Natural killer cell treated with Interleukin-12 subunit alpha and Interleukin-12 subunit beta and Interleukin-15 and Interleukin-18, amount 100 ng/mL, for 72 hours (primary cell): ENCODE measurements at regions not wholly inside any gene's neighbourhood (a gene's known extent, or its start where the extent isn't known, plus 50 kb on each side); places are given as distances from the start of the nearest gene placed in this dataset.

Experiments used
- ATAC-seq, 2 donors: fragments of 150-1000 bp; cut with Tn5 transposase in 1 of 2; sonication (Bioruptor Pico), chemical (Tn5 transposase) in 1 of 2; 2 replicates each; pipeline ENCODE4 v1.10.0; 2021
- DNase-seq: peaks from one replicate; pipeline ENCODE4 v3.0.0; 2022; ENCODE audit warnings: low spot score
- H3K27ac Mint-ChIP-seq, 2 donors: 1 replicate in 1 of 2; 2 replicates in 1 of 2; pipeline ENCODE4 v1.8.0; 2022; ENCODE audit warnings: mixed read lengths in 2 of 2, mild to moderate bottlenecking in 1 of 2, moderate library complexity in 1 of 2
- H3K27me3 Mint-ChIP-seq, 2 donors: 1 replicate in 1 of 2; 2 replicates in 1 of 2; pipeline ENCODE4 v1.8.0; 2022; ENCODE audit warnings: mixed read lengths in 2 of 2
- H3K36me3 Mint-ChIP-seq: one replicate; pipeline ENCODE4 v1.8.0; 2022; ENCODE audit warnings: mixed read lengths
- H3K4me1 Mint-ChIP-seq, 2 donors: 1 replicate in 1 of 2; 2 replicates in 1 of 2; pipeline ENCODE4 v1.8.0; 2022; ENCODE audit warnings: low read depth in 2 of 2, mixed read lengths in 2 of 2, mild to moderate bottlenecking in 1 of 2
- H3K4me3 Mint-ChIP-seq: one replicate; pipeline ENCODE4 v1.8.0; 2022; ENCODE audit warnings: mixed read lengths
- H3K9me3 Mint-ChIP-seq: 2 replicates; pipeline ENCODE4 v1.8.0; 2022; ENCODE audit warnings: mixed read lengths

DNA sequence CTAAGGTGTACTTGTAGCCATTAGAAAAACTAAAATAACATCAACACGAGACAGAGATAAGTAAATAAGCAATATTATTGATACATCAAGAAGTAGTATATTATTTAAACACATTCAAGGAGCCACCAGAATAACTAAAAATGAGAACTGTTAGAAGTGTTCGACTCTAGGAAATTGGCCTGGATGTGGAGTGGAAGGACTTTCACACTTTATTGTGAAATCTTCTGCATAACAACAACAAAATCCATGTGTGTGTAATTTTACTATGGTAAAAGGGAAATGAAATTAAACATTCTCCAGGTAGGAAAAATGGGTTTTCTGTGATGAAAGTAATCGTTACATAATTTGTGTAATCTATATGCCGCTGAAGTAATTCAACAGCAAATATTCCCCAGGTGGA is 96.3 kb upstream of the RNF152 start:
- DNase-seq (no peak), ATAC-seq (no peak)
- H3K36me3 Mint-ChIP-seq, result no peaks in the 10 kb centered on the region
- H3K27ac Mint-ChIP-seq, result no peak overlapping the region
- H3K9me3 Mint-ChIP-seq, result no peaks in the 10 kb centered on the region
- H3K4me1 Mint-ChIP-seq, result peaks cover 6 to 7% of the 10 kb centered on the region in 2 donors
- H3K4me3 Mint-ChIP-seq, result no peak overlapping the region
- H3K27me3 Mint-ChIP-seq, result peaks cover 6 to 10% of the 10 kb centered on the region in 2 donors

DNA sequence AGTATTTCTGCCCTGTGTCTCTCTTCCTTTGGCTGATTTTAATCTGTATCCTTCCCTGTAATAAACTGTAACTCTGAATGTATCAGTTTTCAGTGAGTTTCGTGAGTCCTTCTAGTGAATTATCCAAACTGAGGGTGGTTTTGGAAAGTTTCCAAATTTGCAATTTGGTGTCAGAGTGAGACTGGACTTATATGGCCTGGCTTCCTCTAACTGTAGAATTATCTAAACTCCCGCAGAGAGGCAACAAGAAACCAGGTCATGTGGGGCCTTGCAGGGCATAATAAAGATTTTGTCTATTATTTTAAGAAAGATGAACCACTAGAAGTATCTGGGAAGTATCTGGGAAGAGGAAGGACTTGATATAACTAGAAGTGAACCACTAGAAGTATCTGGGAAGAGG is 95.3 kb upstream of the RNF152 start:
- Mint-ChIP-seq H3K4me1 (peaks cover 5 to 9% of the 10 kb centered on the region in 2 donors), H3K27ac (no peak overlapping the region), H3K9me3 (no peaks in the 10 kb centered on the region), H3K36me3 (no peaks in the 10 kb centered on the region), H3K27me3 (peaks cover 4 to 10% of the 10 kb centered on the region in 2 donors), H3K4me3 (no peak overlapping the region)
- no peak for DNase-seq
- no peak for ATAC-seq

DNA sequence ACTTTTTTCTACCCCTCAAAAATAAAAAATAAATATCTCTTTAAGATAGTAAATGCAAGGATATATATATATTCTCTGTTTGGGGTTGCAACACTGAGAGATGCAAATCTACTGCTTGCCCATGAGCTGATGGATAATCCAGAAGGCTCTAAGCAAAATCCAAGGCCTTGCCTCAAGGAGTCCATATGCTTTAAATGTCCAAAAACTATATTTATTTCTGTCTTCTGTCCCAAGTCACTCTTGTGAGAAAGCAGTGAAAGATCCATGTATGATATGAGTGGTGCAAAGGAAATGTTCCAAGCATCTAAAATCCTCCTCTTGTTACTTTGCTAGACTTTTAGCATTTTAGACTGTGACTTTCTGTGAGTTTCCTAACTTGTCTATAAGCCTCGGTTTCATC is 92.9 kb upstream of the RNF152 start:
- Mint-ChIP-seq H3K36me3 (no peaks in the 10 kb centered on the region), H3K27me3 (peaks cover 0 to 10% of the 10 kb centered on the region in 2 donors), H3K4me3 (no peak overlapping the region), H3K4me1 (peaks cover 5 to 14% of the 10 kb centered on the region in 2 donors), H3K27ac (no peak overlapping the region), H3K9me3 (no peaks in the 10 kb centered on the region)
- DNase-seq, result no peak
- no peak for ATAC-seq

DNA sequence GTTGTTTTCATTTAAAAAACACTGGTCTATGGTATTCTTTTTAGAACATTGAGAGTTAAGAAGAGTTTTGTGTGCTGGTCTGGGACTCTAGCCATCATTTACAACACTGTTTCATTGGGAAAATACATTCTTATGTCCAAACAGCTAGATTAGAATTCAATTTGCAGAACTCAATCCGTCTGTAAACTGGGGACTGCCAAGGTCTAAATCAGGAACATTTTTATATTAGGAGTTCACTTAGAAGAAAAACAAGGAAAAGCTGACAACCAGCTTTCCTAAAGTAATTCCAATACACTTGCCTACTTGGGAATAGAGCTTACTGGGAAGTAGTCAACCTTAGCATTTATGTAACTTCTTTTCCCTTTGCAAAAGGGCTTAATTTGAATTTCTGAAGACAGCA is 91.5 kb upstream of the RNF152 start:
- Mint-ChIP-seq H3K36me3 (no peaks in the 10 kb centered on the region), H3K27me3 (peaks cover 5 to 10% of the 10 kb centered on the region in 2 donors), H3K27ac (no peak overlapping the region), H3K9me3 (no peaks in the 10 kb centered on the region), H3K4me1 (peaks cover 10 to 14% of the 10 kb centered on the region in 2 donors), H3K4me3 (no peak overlapping the region)
- ATAC-seq (no peak), DNase-seq (no peak)

DNA sequence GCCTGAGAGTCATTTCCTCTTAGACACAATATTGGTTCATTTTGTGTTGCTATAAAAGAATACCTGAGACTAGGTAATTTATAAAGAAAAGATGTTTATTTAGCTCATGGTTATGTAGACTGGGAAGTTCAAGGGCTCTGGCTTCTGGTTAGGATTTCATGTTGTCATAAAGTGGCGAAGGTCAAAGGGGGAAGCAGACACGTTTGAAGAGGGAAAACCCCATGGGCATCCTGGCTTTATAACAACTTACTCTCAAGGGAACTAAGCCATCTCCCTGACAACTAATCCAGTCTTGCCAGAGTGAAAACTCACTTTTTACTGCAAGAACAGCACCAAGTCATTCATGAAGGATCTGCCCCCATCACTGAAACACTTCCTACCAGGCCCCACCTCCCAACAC is 89.7 kb upstream of the RNF152 start:
- ATAC-seq (no peak), DNase-seq (no peak)
- Mint-ChIP-seq H3K27ac (peak overlapping the region in 1 of 2 donors; percentile 18), H3K36me3 (no peaks in the 10 kb centered on the region), H3K4me3 (no peak overlapping the region), H3K4me1 (peaks cover 10 to 14% of the 10 kb centered on the region in 2 donors), H3K27me3 (peaks cover 0 to 5% of the 10 kb centered on the region in 2 donors), H3K9me3 (no peaks in the 10 kb centered on the region)

DNA sequence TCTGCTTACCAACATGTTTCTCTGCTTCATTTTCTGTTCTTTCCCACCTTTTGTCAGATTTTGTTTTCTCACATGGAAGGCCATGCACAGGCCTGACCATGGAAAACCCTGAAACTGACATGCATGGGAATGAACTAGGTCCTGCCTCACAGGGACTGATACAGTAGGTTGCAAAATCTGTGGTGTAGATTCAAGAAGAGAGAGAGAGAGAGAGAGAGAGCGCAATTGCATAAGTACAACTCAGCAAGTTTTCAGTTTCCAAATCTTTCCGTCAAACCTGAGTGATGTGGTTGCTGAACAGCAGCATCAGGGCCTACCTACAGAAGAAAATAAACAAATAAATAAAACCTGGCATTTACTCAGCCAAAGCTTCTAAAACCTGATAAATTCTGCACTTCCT is 87.5 kb upstream of the RNF152 start:
- Mint-ChIP-seq H3K4me1 (peaks cover 19 to 26% of the 10 kb centered on the region in 2 donors), H3K27ac (peak overlapping the region in 1 of 2 donors; percentile 40), H3K4me3 (no peak overlapping the region), H3K9me3 (no peaks in the 10 kb centered on the region), H3K36me3 (no peaks in the 10 kb centered on the region), H3K27me3 (peaks cover 0 to 5% of the 10 kb centered on the region in 2 donors)
- ATAC-seq (peak; percentile 27 to 75), DNase-seq (no peak)

DNA sequence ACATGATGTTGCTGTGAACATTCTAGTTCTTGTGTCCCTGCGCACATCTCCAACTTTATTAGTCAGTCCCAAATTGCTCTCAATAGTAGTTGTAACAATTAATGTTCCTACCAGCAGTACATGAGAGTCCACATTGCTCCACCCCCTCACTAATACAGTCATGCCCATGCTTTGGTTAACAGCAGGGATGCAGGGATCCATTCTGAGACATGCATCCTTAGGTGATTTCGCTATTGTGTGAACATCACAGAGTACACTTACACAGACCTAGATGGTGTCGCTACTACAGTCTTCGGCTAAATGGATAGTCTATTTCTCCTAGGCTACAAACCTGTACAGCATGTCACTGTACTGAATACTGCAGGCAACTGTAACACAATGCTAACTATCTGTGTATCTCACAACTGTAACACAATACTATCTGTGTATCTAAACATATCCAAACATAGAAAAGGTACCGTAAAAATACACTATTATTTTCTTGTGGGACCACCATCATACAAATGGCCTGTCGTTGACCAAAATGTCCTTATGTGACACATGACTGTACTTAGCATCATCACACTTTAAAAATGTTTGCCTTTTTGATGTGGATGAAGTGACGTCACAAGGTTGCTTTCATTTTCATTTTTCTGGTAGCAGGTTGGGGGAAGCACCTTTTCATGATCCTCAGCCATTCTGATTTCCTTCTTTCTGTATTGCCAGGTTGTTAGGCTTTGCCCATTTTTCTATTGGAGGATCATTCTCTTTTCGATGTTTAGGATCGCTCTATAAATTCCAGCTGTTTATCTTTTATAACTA is 82.9 kb upstream of the RNF152 start:
- no peak overlapping the region for H3K4me3 Mint-ChIP-seq
- H3K9me3 Mint-ChIP-seq, result no peaks in the 10 kb centered on the region
- H3K27me3 Mint-ChIP-seq, result peaks cover 0 to 5% of the 10 kb centered on the region in 2 donors
- H3K4me1 Mint-ChIP-seq, result peaks cover 12 to 14% of the 10 kb centered on the region in 2 donors
- peak overlapping the region in 1 of 2 donors; percentile 22 for H3K27ac Mint-ChIP-seq
- no peaks in the 10 kb centered on the region for H3K36me3 Mint-ChIP-seq
- no peak for DNase-seq
- ATAC-seq, result peak; percentile 66 to 74

DNA sequence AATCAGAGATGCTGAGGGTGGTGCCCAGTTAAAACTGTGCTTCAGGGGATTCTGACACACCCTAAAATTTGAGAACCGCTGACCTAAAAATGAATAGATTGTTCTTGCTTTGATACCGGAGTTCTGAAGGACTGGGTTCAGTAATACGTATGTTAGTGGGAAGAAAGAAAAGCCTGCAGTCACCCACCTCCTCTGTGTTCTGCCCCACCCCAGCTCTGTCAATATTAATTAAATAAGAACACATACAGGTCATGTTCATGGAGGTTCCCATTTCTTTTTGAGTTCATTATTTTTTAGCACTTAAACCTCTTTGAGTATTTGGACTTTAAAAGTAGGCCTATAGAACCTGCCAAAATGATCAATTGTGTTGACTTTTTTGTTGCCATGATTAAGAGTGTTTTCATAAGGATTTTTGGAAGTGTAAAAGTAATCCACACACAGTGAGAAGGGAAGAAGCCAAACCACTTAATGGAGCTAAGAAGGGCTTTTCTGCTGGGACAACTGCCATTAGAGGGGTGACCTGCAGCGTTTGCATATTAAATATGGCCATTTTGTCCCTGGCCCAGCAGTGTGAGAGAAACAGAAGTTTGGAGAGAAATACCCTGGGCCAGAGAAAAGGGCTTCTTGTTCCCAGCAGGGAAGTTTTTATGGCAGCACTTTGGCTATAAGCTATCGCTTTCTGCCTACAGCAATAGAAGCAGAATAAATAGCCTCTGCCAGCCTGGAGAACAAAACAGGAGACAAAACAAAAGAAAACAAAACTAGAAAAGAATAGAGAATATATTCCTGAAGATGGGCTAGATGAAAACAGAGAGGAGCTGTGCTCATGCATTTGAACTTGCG is 80.7 kb upstream of the RNF152 start:
- H3K27ac Mint-ChIP-seq, result no peak overlapping the region
- H3K4me3 Mint-ChIP-seq, result no peak overlapping the region
- peaks cover 9 to 12% of the 10 kb centered on the region in 2 donors for H3K4me1 Mint-ChIP-seq
- peak in 1 of 2 donors; percentile 40 for ATAC-seq
- no peak for DNase-seq
- H3K27me3 Mint-ChIP-seq, result no peaks in the 10 kb centered on the region
- no peaks in the 10 kb centered on the region for H3K9me3 Mint-ChIP-seq
- no peaks in the 10 kb centered on the region for H3K36me3 Mint-ChIP-seq

DNA sequence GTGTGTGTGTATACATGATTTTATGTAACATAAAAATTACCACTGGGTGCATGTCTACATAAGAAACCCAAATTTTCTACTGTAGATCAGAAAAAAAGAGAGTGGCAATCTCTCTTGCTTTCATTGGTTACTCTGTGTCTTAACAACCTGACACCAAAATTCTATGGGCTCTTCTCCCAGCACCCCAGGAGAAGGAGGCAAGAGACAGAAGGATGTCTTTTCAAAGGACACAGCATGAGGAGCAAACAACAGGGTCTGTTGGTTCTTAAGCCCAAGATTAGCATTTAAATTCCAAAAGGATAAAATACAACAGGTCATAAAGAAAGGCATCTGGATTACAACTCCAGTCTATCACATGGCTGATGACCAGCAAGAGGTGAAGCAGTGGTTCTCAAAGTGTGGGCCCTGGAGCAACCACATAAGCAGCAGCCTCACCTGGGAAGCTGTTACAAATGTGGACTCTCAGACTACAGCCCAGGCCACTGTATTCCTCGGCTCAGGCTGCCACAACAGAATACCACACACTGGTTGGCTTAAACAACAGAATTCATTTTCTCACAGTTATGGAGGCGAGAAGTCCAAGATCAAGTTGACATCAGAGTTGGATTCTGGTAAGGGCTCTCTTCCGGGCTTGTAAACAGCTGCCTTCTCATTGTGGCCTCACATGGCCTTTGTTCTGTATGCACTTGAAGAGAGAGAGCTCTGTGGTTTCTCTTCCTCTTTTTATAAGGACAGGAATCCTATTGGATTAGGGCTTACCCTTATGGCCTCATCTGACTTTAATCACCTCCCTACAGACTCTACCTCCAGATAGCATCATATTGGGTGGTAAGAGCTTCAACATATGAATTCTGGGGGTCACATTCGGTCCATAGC is 79.8 kb upstream of the RNF152 start:
- H3K27ac Mint-ChIP-seq, result no peak overlapping the region

DNA sequence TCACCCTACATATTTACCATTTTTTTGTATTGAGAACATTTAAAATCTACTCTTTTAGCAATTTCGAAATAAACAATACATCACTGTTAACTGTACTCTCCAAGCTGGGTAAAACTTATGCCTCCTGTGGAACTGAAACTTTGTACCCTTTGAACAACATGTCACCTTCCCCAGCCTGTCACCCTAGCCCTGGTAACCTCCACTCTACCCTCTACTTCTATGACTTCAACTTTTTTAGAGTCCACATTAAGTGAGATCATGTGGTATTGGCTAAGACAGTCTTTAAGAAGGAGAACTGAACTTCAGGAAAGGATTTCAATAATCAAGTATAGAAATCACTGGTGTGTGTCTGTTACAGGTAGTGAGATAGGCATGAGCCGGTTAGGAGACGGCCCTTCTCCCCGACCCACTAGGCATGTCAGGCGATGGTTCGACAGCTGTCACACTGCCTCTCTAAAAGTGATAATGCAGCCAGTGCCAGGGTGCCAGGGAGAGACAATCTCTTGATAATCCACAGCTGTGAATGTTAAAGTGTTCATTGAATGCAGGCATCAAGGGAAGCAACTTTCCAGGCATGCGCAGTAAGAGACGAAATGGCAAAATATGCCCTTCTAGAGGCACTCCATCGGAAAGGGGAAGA is 74.6 kb upstream of the RNF152 start:
- DNase-seq, result no peak
- no peak overlapping the region for H3K27ac Mint-ChIP-seq
- ATAC-seq, result no peak
- H3K4me3 Mint-ChIP-seq, result no peak overlapping the region
- H3K36me3 Mint-ChIP-seq, result no peaks in the 10 kb centered on the region
- no peaks in the 10 kb centered on the region for H3K4me1 Mint-ChIP-seq
- no peaks in the 10 kb centered on the region for H3K27me3 Mint-ChIP-seq
- H3K9me3 Mint-ChIP-seq, result no peaks in the 10 kb centered on the region

More for the DNA sequence above, 79.8 kb upstream of the RNF152 start:
- H3K9me3 Mint-ChIP-seq, result no peaks in the 10 kb centered on the region
- peaks cover 9 to 12% of the 10 kb centered on the region in 2 donors for H3K4me1 Mint-ChIP-seq
- no peaks in the 10 kb centered on the region for H3K27me3 Mint-ChIP-seq
- ATAC-seq, result peak in 1 of 2 donors; percentile 57
- H3K36me3 Mint-ChIP-seq, result no peaks in the 10 kb centered on the region
- DNase-seq, result no peak
- no peak overlapping the region for H3K4me3 Mint-ChIP-seq

DNA sequence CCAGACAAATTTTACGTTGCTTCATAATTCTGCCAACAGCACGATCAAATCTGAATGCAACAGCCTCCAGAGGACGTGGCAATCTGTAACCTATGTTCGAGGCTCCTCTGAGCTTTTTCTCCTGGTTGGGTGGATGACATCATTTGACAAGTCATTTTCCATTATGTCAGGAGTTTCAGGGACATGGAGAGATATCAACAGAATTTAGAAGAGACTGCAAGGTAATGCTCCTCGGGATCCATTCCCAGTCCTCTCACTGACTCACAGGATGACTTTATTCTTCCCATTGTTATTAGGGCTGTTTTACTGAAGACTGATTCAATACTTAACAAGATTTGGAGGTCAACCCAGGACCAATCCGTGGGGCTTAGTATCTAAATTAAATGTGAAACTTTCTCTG is 72.5 kb upstream of the RNF152 start:
- H3K36me3 Mint-ChIP-seq, result no peaks in the 10 kb centered on the region
- DNase-seq, result no peak

DNA sequence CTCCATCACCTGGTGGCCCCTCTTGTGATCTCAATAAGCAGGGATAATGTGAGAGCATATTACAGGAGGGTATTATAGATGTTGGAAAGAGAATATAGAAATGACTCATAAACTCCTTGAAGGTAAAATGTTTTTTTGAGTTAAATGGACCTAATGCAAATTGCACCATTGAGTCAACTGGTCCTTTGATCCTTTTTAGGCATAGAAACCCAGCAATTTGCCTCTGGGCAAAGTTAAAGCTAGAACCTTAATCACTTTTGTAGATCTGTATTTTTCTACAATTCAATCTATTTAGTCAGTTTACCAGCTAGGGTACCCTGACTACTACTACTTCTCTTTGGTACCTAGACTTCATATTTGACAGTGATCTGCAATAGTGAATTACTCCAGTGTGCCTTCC is 71.8 kb upstream of the RNF152 start:
- Mint-ChIP-seq H3K9me3 (no peaks in the 10 kb centered on the region), H3K36me3 (no peaks in the 10 kb centered on the region), H3K4me1 (peaks cover 0 to 2% of the 10 kb centered on the region in 2 donors), H3K27me3 (no peaks in the 10 kb centered on the region), H3K4me3 (no peak overlapping the region), H3K27ac (no peak overlapping the region)
- ATAC-seq, result no peak
- DNase-seq, result no peak

More for the DNA sequence above, 72.5 kb upstream of the RNF152 start:
- Mint-ChIP-seq H3K9me3 (no peaks in the 10 kb centered on the region), H3K4me1 (no peaks in the 10 kb centered on the region), H3K27me3 (no peaks in the 10 kb centered on the region), H3K27ac (no peak overlapping the region), H3K4me3 (no peak overlapping the region)
- ATAC-seq, result no peak

DNA sequence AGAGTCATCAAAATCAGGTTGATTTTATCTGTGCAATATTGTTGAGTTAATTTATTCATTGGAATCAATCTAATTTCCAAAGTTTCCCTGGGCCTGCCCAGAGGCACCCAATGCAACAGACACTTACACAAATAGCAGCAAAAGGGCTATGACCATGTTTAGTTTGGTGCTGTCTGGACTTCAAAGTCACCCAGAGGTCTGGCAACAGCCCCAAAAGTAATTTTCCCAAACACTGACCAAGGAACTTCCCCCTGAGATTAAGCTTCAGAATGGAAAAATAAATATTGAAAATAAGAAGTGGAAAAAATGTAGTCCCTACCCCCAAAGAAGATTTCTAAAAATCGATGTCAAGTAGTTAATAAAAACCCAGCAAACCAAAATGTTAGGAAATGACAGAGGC is 70.9 kb upstream of the RNF152 start:
- peaks cover 0 to 4% of the 10 kb centered on the region in 2 donors for H3K4me1 Mint-ChIP-seq
- H3K9me3 Mint-ChIP-seq, result no peaks in the 10 kb centered on the region
- no peak for DNase-seq
- no peak overlapping the region for H3K4me3 Mint-ChIP-seq
- no peak overlapping the region for H3K27ac Mint-ChIP-seq
- ATAC-seq, result no peak
- no peaks in the 10 kb centered on the region for H3K36me3 Mint-ChIP-seq
- peaks cover 0 to 2% of the 10 kb centered on the region in 2 donors for H3K27me3 Mint-ChIP-seq
